ENCODE measurements at regions not wholly inside any gene's neighbourhood (a gene's known extent, or its start where the extent isn't known, plus 50 kb on each side); places are given as distances from the start of the nearest gene placed in this dataset.

- 87% methylated on average over 12 of the region's 12 CpGs for WGBS, 2 donors
- H3K4me3 ChIP-seq = no peak overlapping the region
- TF ChIP-seq POLR2AphosphoS5 (IDR thresholded peaks at IDR 0.05) (no peak), CTCF (IDR thresholded peaks at IDR 0.05) (no peak), POLR2A (IDR thresholded peaks at IDR 0.05) (no peak), EP300 (IDR thresholded peaks at IDR 0.05) (no peak)
- H3K27me3 ChIP-seq = no peaks in the 10 kb centered on the region
- DNase-seq = no peak
- ATAC-seq (ENCODE audit: low FRiP score in 2 of 2) = no peak
- H3K4me1 ChIP-seq = peaks cover 0 to 9% (median 0%) of the 10 kb centered on the region in 4 donors
- H3K27ac ChIP-seq = no peak overlapping the region
- H3K36me3 ChIP-seq = no peaks in the 10 kb centered on the region
- no peaks in the 10 kb centered on the region for H3K9me3 ChIP-seq
Observed at GRCh38 chr4:128384765-128385598, 97.4 kb upstream of the PGRMC2 start.

GRCh38 chr4:128384091-128384520 is 96.5 kb upstream of the PGRMC2 start:
- no peak overlapping the region for H3K27ac ChIP-seq
- no peaks in the 10 kb centered on the region for H3K9me3 ChIP-seq
- no peaks in the 10 kb centered on the region for H3K36me3 ChIP-seq
- TF ChIP-seq POLR2A (IDR thresholded peaks at IDR 0.05) (no peak), EP300 (IDR thresholded peaks at IDR 0.05) (no peak), CTCF (IDR thresholded peaks at IDR 0.05) (no peak), POLR2AphosphoS5 (IDR thresholded peaks at IDR 0.05) (no peak)
- peaks cover 0 to 9% (median 0%) of the 10 kb centered on the region in 4 donors for H3K4me1 ChIP-seq
- 84 to 87% methylated on average over 2 of the region's 2 CpGs for WGBS, 2 donors
- no peak for DNase-seq
- no peak overlapping the region for H3K4me3 ChIP-seq
- no peaks in the 10 kb centered on the region for H3K27me3 ChIP-seq
- ATAC-seq (ENCODE audit: low FRiP score in 2 of 2) = no peak

- peaks cover 0 to 9% (median 0%) of the 10 kb centered on the region in 4 donors for H3K4me1 ChIP-seq
- 66 to 89% methylated on average over 4 of the region's 4 CpGs for WGBS, 2 donors
- no peak for TF ChIP-seq EP300 (IDR thresholded peaks at IDR 0.05)
- no peak for TF ChIP-seq POLR2AphosphoS5 (IDR thresholded peaks at IDR 0.05)
- no peak for TF ChIP-seq POLR2A (IDR thresholded peaks at IDR 0.05)
- no peak for TF ChIP-seq CTCF (IDR thresholded peaks at IDR 0.05)
- ATAC-seq (ENCODE audit: low FRiP score in 2 of 2) (no peak), DNase-seq (no peak)
- no peaks in the 10 kb centered on the region for H3K36me3 ChIP-seq
- H3K27ac ChIP-seq = no peak overlapping the region
- no peaks in the 10 kb centered on the region for H3K9me3 ChIP-seq
- H3K4me3 ChIP-seq = no peak overlapping the region
- H3K27me3 ChIP-seq = no peaks in the 10 kb centered on the region
Observed at GRCh38 chr4:128381748-128382559, 94.3 kb upstream of the PGRMC2 start.

- DNase-seq = peak in 1 of 2 donors; percentile 42
- H3K4me3 ChIP-seq = no peak overlapping the region
Observed at GRCh38 chr4:128380306-128380705, 92.7 kb upstream of the PGRMC2 start.

More at GRCh38 chr4:128380306-128380705, 92.7 kb upstream of the PGRMC2 start:
- TF ChIP-seq CTCF (IDR thresholded peaks at IDR 0.05) (no peak), POLR2A (IDR thresholded peaks at IDR 0.05) (no peak), EP300 (IDR thresholded peaks at IDR 0.05) (no peak), POLR2AphosphoS5 (IDR thresholded peaks at IDR 0.05) (no peak)
- H3K27me3 ChIP-seq = no peaks in the 10 kb centered on the region
- H3K4me1 ChIP-seq = peaks cover 0 to 3% (median 0%) of the 10 kb centered on the region in 4 donors
- H3K9me3 ChIP-seq = no peaks in the 10 kb centered on the region
- ATAC-seq (ENCODE audit: low FRiP score in 2 of 2) = no peak
- H3K36me3 ChIP-seq = no peaks in the 10 kb centered on the region
- no peak overlapping the region for H3K27ac ChIP-seq
- 83 to 90% methylated on average over 1 to 4 of the region's 4 CpGs for WGBS, 2 donors

Measured in upper lobe of left lung (tissue), 6 donors.